ENCODE measurements at regions not wholly inside any gene's neighbourhood (a gene's known extent, or its start where the extent isn't known, plus 50 kb on each side); places are given as distances from the start of the nearest gene placed in this dataset.

GRCh38 chr6:156510242-156510641 is 266.9 kb upstream of the ARID1B start:
- DNase-seq: no peak

- DNase-seq: no peak
Observed at GRCh38 chr6:156509496-156509895, 267.7 kb upstream of the ARID1B start.

GRCh38 chr6:156508923-156509322 is 268.3 kb upstream of the ARID1B start:
- DNase-seq: no peak

GRCh38 chr6:156508126-156508525 is 269.1 kb upstream of the ARID1B start:
- DNase-seq: no peak

GRCh38 chr6:156507656-156508055 is 269.5 kb upstream of the ARID1B start:
- no peak for DNase-seq

- no peak for DNase-seq
Observed at GRCh38 chr6:156507106-156507505, 270.1 kb upstream of the ARID1B start.

GRCh38 chr6:156502969-156503504 is 274.1 kb upstream of the ARID1B start:
- no peak for DNase-seq

- DNase-seq: no peak
Observed at GRCh38 chr6:156497618-156498017, 279.6 kb upstream of the ARID1B start.

- DNase-seq: no peak
Observed at GRCh38 chr6:156487877-156488276, 289.3 kb upstream of the ARID1B start.

GRCh38 chr6:156485150-156485549 is 292.0 kb upstream of the ARID1B start:
- peak; percentile 33 for DNase-seq

- DNase-seq: no peak
Observed at GRCh38 chr6:156474507-156475120, 302.6 kb upstream of the ARID1B start.

GRCh38 chr6:156471000-156471399 is 306.2 kb upstream of the ARID1B start:
- DNase-seq: no peak

GRCh38 chr6:156464100-156464878 is 312.9 kb upstream of the ARID1B start:
- DNase-seq: no peak

GRCh38 chr6:156461647-156462046 is 315.5 kb upstream of the ARID1B start:
- DNase-seq: no peak

- no peak for DNase-seq
Observed at GRCh38 chr6:156457601-156458000, 319.6 kb upstream of the ARID1B start.

GRCh38 chr6:156455847-156456246 is 321.3 kb upstream of the ARID1B start:
- DNase-seq: no peak

GRCh38 chr6:156454867-156455266 is 322.3 kb upstream of the ARID1B start:
- no peak for DNase-seq

GRCh38 chr6:156451726-156452125 is 325.5 kb upstream of the ARID1B start:
- DNase-seq: no peak

GRCh38 chr6:156451088-156451487 is 326.1 kb upstream of the ARID1B start:
- no peak for DNase-seq

- DNase-seq: no peak
Observed at GRCh38 chr6:156450421-156450820, 326.8 kb upstream of the ARID1B start.

GRCh38 chr6:156449569-156449968 is 327.6 kb upstream of the ARID1B start:
- DNase-seq: no peak

GRCh38 chr6:156449128-156449527 is 328.1 kb upstream of the ARID1B start:
- DNase-seq: no peak

- DNase-seq: no peak
Observed at GRCh38 chr6:156448579-156448978, 328.6 kb upstream of the ARID1B start.

- no peak for DNase-seq
Observed at GRCh38 chr6:156440688-156441087, 336.5 kb upstream of the ARID1B start.

All from OCI-M1 (cell line).